Bone marrow (tissue), 2 donors: ENCODE measurements at regions not wholly inside any gene's neighbourhood (a gene's known extent, or its start where the extent isn't known, plus 50 kb on each side); places are given as distances from the start of the nearest gene placed in this dataset.
"Not testable (repeated sequence)": the region's sequence is repeated elsewhere in the genome, so short reads cannot be mapped to it uniquely, and the experiment has no call there.

Experiments
- DNase-seq, 2 donors: peaks; one replicate each; lab custom pipeline; 2025; lab: John Stamatoyannopoulos, UW

DNA sequence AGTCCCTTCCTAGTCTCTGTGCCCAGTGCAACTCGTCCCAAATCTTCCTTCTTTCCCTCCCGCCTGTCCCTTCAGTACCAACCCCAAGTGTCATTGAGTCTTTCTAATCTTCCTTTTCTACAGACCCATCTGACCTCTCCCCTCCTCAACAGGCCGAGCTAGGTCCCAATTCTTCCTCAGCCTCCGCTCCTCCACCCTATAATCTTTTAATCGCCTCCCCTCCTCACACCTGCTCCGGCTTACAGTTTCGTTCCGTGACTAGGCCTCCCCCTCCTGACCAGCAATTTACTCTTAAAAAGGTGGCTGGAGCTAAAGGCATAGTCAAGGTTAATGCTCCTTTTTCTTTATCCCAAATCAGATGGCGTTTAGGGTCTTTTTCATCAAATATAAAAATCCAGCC, 123.1 kb upstream of the MAP2 start:
- DNase-seq, result not testable (repeated sequence)

DNA sequence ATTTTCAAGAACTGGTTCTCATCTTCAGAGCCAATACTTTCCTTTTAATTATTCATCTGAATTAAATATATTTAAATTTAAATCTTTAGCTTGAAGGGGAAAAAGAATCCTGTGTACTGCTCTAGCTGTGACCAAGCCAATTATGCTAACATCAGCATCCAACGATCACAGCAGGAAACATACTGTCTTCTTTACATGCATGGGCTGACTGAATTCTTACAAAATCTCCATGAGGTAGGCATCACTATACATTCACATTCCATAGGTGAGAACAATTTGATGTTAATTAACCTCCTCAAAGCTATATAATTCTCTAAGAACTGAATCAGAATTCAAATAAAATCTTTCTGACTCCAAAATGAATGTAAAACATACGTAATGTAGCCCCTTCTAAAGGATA, 118.8 kb upstream of the MAP2 start:
- no peak for DNase-seq

DNA sequence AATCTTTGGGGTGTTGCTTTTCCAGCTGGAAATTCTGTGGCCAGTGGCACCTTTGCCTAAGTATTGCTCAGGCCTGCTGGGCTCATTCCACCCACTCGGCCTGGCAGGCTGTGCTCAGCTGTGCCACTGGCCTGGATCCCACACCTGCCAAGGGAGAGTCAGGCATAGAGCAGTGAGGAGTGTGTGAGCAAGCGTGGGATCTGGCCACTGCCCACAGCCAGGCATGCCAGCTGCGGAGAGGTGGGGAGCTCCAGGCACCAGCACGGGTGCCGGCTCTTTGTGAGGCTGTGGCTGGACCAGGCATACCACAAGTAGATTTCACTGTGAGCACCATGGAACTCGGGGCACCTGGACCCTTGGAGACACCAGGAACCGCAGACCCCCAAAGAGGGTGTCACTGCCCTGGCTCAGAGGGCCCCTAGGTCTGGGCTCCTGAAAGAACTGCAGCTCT, 118.1 kb upstream of the MAP2 start:
- DNase-seq, result no peak

DNA sequence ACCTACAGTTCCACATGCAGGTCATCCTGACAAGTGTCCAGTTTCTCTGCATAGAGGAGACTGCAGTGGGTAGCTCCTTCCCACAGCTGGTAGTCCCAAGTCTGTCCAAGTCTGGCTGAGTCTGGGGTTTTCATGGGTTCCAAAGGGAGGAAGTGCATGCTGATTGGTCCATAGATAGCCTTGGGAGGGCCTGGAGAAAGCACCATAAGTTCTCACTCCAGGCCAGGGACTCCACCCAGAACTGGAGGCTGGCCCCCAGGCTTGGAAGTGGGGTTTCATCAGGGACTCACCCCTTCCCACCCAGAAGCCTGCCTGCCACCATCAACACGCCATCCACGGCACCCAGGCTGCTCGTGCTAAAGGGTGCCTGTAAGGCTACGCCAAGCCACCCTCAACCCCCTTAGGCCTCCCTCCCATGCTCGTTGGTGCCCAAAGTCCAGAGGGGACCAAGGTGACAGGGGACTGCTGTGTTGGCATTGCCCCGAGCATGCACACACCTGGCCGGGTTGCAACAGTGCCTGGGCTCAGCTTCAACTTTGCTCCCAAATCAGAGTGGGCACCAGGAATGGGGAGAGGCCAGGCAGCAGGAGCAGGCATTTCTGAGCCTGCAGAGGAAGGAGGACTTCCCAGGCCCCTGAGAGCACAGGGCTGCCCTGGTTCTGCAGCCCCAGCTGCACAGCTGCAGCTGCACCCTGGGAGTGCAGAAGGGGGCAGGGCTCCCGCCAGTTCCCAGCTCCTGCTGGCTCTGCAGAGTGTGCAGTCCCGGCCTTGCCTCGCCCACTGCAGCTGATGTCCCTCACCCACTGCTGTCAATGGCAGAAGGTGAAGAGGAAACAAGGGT, 116.5 kb upstream of the MAP2 start:
- no peak for DNase-seq

DNA sequence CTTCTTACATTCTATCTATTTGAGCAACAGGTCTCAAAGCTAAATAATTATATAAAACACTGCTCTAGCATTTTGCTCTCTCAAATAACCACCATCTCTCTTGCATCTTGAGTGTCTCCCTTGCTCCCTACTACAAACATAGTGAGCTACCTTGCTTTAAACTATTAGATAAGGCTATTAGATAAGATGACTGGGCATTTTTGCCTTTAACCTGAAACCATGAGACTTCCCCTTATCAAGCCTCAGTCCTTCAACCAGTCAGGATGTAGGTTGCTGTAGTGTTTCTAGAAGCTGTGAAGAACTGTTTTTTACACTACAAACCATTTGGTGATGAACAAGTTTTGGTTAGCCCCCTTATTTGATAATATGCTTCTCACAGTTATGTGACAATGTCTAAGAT, 115.4 kb upstream of the MAP2 start:
- DNase-seq, result no peak

DNA sequence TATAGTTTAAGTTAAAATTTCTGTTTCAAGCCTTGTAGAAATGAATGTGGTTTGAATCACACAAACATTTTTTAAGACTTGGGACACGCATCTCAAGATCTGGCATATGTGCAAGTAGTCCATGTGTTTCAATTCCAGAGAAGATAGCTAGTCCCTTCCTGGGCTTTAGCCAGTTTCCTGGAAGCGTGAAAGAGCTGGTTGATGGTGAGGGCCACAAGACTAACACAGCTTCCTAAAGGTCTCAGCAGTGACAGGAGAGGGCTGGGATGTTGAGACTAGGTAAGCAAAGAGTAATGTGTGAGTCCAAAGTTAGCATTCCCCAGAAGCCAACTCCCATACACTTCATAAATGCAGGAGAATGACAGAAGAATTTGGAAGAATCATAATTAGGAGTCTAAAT, 111.9 kb upstream of the MAP2 start:
- DNase-seq, result no peak

DNA sequence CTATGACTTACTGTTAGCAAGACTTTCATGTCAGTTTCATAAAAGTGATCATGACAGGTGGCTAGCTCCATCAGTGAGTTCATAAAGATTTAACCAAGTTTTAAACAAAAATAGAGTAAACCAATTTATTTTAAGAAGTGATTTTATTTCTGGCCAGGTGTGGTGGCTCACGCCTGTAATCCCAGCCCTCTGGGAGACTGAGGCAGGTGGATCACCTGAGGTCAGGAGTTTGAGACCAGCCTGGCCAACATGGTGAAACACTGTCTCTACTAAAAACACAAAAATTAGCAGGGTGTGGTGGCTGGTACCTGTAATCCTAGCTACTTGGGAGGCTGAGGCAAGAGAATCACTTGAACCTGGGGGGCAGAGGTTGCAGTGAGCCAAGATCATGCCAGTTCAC, 111.4 kb upstream of the MAP2 start:
- not testable (repeated sequence) for DNase-seq

DNA sequence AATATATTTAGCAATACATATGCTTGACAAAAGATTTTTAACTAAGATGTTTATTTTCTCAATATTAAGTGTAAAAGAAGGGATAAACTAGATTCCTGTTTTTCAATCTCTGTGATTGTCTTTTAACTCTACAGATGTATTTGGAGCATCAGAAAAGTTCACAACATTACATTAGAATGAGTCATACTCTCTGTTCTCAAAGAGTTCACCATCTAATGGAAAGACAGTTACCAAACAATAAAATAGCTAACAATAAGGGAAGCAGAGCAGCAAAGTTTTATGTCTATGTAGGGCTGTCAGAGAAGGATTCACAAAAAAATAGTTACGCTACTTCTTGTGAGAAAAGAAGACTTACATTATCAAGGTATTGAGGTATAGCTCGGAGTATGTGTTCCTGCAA, 109.2 kb upstream of the MAP2 start:
- DNase-seq, result no peak

DNA sequence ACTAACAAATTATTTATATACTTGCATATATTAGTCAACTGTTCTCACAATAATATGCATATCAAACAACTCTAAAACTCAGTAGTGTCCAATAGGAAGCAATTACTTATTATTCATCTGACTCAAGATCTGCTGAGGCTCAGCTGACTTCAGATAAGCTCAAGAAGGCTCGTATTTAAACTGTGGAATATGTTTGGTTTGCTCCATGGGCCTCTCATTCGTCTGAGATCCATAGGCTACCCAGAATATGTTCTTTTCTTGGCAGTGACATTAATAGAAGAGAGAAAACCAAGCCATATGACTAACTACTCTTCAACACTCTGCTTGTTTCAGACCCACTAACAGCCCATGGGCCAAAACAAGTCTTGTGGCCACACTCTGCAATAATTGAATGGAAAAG, 107.7 kb upstream of the MAP2 start:
- no peak for DNase-seq

DNA sequence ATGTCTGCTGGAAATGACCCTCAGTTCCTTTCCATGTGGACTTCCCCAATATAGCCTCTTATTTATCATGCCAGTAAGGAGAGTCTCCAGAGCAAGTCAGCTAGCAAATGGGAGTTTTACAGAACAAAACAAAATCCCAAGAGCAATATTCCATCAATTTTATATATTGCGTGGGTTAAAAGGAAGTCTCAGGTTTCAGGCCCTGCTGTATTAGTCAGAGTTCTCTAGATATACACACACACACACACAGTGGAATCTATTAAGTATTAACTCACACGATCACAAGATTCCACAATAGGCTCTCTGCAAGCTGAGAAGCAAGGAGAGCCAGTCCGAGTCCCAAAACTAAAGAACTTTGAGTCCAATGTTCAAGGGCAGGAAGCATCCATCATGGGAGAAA, 102.8 kb upstream of the MAP2 start:
- no peak for DNase-seq

DNA sequence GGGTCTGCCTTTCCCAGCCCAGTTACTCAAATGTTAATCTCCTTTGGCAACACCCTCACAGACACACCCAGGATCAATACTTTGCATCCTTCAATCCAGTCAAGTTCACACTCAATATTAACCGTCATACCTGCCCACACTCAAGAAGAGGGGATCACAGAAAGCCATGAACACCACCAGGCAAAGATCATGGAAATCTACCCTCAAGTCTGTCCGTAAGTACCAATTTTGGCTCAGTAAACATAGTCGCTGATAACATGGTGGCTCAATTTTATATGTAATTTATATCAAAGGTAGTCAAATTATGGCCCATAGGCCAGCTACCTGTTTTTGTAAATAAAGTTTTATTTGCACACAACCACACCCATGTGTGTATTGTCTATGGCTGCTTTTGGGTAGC, 102.3 kb upstream of the MAP2 start:
- DNase-seq, result no peak

DNA sequence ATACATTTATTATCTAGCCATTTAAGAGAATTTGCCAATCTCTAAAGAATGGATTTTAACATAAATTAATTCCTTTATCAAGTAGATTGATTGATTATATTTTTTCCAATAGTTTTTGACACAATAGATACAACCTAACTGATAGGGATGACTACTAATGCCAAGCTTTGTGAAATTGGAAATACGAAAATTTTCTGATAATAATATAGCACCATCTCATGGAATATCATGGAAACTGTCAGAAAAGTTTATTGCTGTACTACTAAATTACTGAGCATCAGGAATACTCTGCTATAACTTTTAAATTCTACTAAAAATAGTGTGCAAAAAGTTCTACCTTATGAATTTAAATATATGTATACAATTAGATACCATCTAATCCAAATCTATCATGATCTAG, 101.8 kb upstream of the MAP2 start:
- no peak for DNase-seq

DNA sequence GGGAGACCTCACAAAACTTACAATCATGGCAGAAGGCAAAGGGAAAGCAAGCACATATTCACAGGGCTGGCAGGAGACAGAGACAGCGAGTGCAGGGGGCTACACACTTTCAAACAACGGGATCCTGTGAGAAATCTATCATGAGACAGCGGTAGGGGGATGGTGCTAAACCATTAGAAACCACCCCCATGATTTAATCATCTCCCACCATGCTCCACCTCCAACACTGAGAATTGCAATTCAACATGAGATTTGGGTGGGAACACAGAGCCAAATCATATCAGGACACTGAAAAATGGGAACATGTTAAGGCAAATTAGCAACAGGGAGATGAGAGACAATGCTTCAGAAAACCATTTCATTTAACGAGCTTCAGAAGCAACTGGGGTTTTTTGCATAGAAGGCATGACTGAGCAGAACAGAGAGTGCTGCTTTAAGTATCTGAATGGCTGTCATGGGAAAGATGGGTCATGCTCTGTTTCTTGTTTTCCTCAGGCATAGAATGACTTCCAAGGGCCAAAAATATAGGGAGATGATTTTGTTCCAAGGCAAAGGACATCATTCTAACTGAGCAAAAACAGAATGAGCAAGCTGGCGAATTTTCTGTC, 100.8 kb upstream of the MAP2 start:
- no peak for DNase-seq

DNA sequence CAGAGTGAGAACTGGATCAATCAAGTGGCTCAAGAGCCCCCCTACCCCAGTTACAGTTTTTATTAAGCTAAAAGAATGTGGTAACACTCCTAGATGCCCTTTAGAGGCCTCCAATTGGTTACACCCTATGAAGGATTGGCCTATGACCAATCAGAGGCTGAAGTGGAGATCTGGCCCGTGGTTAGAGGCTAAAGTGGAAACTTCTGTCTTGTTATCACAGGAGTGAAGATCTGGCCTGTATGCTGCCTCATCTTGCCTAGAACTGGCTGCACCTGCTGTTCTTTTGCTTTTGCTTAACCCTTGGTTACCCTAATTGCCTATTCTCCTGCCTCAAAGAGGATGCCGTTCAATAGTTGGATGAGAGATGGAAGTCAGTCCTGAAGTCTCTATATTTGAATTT, 100.1 kb upstream of the MAP2 start:
- no peak for DNase-seq

DNA sequence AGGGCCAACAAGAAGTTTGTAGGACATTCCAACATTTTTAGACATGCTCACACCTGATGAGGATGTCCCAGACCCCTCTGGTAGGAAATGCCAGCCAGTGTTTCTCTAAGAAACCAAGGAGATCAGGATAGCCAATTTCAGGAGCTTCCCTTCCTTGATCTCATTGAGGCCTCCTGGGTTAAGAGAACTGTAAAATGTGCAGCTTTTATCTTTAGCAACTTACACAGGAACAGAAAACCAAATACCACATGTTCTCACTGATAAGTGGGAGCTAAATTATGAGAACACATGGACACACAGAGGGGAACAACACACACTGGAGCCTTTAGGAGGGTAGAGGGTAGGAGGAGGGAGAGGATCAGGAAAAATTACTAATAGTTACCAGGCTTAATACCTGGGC, 99.6 kb upstream of the MAP2 start:
- DNase-seq, result no peak

DNA sequence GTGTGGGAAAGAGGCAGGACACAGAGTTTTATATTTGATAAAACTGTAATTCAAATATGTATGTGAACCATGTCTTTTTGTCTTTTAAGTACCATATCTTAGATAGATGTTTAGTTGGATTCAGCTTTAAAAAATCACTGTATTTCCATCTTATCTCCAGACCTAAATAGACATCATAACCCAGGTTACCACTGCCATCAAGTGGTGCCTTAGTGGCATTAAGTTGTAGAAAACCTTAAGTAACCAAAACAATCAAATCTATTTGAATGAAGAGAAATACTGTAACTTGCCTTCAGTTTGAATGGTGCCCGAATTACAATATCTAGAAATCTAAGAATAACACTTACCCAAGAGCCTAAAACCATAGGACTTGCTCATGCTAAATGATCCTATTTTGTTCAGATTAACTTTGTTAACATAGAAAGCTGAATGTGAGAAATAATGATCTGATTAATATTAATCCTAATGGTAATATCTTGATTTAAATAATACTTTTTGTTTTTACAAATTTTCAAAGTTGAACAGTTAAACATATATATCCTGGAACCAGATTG, 92.5 kb upstream of the MAP2 start:
- DNase-seq, result no peak

DNA sequence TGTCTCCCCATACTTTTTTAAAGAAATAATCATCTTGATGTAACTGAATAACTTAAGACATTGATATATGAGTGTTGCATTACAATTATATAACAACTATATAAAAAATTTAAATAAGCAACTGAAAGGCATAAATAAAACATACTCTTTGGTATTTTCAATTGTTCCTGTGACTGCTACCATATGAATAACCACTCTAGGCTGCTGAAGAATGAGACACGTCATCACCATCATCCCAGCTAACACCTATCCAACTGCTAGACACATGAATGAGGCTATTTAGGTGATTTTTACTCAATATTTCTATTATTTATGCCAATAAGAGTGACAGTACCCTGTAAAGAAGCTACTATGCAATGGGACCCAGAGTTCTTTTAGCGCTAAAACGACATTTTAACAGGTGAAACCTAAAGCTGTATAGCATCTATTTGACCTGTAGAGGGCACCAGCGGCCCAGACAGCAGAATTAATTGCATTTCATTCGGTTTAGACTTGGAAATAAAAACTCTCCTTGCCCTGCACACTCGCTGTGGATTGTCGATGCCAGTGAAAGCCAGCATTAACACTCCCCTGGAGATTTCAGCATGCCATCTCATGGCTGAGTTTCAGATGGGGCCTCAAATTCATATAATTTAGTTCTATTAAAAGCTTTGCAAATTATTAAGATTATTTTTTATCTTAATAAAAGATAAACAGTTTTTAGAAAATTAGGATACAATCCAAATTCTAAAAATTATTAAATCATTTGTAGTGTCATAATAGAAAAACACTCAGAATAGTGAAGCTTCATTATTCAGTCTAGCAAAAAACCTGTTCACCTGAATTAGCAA, 89.4 kb upstream of the MAP2 start:
- DNase-seq, result peak in 1 of 2 donors; percentile 13

DNA sequence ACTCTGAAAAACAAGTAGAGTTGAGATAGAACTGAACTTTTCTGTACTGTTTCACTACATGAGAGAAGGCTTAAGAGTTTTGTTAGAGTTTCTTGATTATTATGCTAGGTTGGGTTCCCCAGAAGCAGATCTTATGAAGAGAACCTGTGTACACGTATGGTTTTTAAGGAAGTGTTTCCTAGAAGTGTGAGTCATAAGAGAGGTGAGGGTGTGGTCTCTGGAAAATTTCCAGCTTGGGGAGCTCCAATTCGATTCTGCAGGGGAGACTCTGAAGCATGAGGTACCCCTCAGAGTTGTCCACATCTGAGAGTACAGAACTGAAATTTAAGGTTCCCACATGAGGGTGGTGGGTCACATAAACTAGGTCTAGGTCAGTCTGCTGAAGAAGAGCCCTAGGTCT, 83.3 kb upstream of the MAP2 start:
- no peak for DNase-seq

DNA sequence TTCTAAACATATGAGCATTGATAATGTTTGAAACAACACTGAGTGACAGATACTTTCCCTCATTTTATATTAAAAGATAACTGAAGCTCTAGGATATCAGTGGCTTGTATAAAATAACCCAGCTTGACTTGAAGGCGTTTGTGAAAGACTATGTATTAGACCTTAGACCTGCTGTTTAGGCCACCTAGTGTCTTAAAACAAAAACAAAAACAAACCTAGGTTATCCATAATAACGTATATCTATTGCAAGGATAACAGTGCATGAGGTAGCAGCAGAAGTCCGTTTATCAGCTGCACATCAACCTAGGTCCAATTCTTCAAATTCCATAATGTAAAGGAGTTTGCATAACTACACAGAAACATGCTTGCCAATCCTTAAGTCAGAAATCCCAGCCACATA, 79.5 kb upstream of the MAP2 start:
- no peak for DNase-seq

DNA sequence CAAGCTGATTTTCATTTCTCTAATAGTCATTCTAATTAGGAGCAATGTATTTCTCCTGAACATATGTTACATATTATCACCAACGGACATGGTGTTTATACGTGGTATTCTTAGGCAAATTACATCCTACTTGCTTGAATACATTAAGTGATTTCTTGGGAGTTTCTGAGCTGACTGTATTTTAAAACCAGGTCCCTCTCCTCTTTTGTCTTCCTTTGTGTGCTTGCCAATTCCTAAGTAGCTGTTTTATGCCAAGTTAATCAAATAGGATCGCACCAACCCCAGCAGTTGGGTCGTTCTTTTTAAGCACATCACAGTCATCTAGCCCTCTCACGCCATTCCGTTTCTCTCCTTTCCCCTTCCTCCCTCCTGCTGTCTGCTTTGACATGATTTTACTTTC, 75.4 kb upstream of the MAP2 start:
- no peak for DNase-seq

DNA sequence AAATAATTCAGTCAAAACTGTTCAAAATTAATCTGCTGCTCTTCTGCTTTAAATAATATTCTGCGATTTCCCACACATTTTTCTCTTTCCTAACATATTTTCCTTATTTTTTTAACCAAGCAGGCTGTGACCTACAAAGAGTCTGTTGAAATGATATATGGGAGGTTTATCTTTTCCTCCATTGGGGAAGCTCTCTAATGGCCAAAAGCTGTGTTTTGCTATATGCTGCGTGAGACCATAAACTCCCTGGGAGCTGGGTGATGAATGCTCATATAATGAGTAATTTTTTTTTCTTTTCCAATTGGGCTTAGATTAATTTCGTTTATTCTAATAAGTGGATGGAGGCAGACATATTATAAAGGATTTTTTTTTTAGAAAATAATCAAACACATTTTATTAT, 72.2 kb upstream of the MAP2 start:
- DNase-seq, result no peak

DNA sequence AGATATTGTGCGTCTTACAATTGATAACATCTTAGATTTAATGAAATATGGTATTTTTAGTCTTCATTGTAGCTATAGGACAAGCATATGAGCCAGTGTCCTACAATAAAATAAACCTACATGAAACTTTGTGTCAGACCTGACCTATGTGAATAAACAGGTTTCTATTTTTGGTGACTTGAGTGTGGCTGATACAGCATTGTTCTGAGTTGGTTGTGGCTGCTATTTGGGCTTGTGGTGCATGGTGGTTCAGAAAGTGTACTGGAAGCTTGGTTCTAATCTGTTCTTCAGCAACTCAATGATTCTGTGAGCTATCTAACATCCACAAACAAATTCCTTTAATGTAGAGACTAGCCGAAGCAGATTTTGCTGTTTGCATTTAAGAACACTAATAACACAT, 64.9 kb upstream of the MAP2 start:
- DNase-seq, result no peak
